Upper lobe of right lung (tissue), 1 donor: ENCODE measurements at regions not wholly inside any gene's neighbourhood (a gene's known extent, or its start where the extent isn't known, plus 50 kb on each side); places are given as distances from the start of the nearest gene placed in this dataset.

Experiments used
- ATAC-seq: fragments of 200-7000 bp; cut with Tn5 transposase; one replicate; pipeline ENCODE4 v1.9.1; 2020; ENCODE audit warnings: mild to moderate bottlenecking, moderate library complexity
- DNase-seq: peaks from one replicate; pipeline ENCODE4 v3.0.0-alpha.2; 2020
- H3K27ac ChIP-seq: fragments of 200-600 bp; one replicate; pipeline ENCODE4 v1.8.0; 2022
- H3K27me3 ChIP-seq: fragments of 200-600 bp; one replicate; pipeline ENCODE4 v1.8.0; 2022; ENCODE audit warnings: mild to moderate bottlenecking
- H3K36me3 ChIP-seq: fragments of 200-600 bp; one replicate; pipeline ENCODE4 v1.8.0; 2022
- H3K4me1 ChIP-seq: fragments of 200-600 bp; one replicate; pipeline ENCODE4 v1.8.0; 2022
- H3K4me3 ChIP-seq: fragments of 200-600 bp; one replicate; pipeline ENCODE4 v1.8.0; 2022; ENCODE audit warnings: mild to moderate bottlenecking
- H3K9me3 ChIP-seq: fragments of 200-600 bp; one replicate; pipeline ENCODE4 v1.8.0; 2022
- intact Hi-C: fragments of 100-400 bp; cut with DNase I; formaldehyde crosslinking; loops from one replicate; pipeline ENCODE4 v1.11.0; 2022
- TF ChIP-seq, protein P1 (sequence below): fragments of 200-600 bp; IDR thresholded peaks from one replicate; pipeline ENCODE4 v1.8.0; 2022; ENCODE audit warnings: antibody characterized with exemption
- donor health status: DM: no; HTN: yes; CAD: no; lungs with severe emphysema.

DNA sequence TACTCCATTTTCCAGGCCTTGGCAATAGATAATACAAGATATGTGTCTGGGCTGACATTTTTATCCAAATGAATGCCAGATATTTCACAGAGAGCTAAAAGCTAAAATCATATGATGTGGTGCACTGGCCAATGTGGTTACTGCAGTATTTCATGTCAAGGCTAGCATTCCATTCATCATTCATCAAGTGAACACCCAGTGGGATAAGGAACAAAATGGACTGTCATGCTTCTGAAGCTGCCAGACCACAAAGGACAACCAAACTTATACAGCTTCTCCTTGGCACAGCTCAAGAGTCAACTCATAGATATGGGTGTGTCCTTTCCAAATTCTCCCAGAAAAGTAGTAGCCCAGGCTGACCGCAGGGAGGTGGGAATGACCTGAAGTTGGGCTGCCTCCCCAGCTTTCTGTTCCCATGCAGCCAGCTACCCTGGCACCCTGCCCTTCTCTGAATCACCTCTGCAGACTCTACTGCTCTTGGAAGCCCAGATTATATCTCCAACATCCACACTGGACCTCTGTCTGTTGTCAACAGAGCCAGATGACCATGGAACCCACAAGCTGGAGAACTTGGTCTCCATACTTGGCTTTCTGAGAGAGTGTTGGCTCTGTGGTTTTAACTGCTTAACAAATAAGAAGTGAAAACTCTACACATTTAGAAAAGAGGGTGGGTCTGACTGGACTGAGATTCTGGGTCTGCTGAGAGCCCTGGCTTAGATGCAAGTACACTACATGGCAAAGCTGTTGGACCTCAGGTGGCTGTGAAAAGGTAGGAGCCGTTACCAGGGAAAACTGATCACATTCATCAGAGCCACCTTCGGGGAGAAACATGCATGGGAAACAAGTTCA is 122.8 kb downstream of the ALDH8A1 start:
- intact Hi-C loops = no loop called here
- ATAC-seq = peak; percentile 22

DNA sequence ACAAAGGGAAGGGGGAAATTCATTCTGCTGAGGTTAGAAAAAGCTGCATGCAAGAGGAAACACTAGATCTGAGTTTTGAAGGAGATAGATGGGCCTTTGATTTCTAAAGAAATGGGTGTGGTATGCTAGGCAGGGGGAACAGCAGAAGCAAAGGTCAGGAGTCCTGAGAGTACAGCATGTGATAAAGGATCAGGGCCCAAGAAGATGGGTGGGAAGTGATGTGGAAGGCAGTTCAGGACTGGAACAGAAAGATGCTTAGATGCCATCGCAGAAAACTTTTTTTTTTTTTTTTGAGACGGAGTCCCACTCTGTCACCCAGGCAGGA is 126.2 kb downstream of the ALDH8A1 start:
- H3K4me3 ChIP-seq = no peak overlapping the region
- TF ChIP-seq, protein P1, sequence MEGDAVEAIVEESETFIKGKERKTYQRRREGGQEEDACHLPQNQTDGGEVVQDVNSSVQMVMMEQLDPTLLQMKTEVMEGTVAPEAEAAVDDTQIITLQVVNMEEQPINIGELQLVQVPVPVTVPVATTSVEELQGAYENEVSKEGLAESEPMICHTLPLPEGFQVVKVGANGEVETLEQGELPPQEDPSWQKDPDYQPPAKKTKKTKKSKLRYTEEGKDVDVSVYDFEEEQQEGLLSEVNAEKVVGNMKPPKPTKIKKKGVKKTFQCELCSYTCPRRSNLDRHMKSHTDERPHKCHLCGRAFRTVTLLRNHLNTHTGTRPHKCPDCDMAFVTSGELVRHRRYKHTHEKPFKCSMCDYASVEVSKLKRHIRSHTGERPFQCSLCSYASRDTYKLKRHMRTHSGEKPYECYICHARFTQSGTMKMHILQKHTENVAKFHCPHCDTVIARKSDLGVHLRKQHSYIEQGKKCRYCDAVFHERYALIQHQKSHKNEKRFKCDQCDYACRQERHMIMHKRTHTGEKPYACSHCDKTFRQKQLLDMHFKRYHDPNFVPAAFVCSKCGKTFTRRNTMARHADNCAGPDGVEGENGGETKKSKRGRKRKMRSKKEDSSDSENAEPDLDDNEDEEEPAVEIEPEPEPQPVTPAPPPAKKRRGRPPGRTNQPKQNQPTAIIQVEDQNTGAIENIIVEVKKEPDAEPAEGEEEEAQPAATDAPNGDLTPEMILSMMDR = no peak
- no peaks in the 10 kb centered on the region for H3K27me3 ChIP-seq
- H3K36me3 ChIP-seq = no peaks in the 10 kb centered on the region
- ATAC-seq (no peak), DNase-seq (no peak)
- H3K27ac ChIP-seq = no peak overlapping the region
- no peaks in the 10 kb centered on the region for H3K9me3 ChIP-seq
- peaks cover 3% of the 10 kb centered on the region for H3K4me1 ChIP-seq
- intact Hi-C loops = loop anchor here (5.0 kb wide), 1 partner anchor 651 kb away; no protein-coding TSS in a partner anchor

More for the DNA sequence above, 122.8 kb downstream of the ALDH8A1 start:
- no peaks in the 10 kb centered on the region for H3K27me3 ChIP-seq
- TF ChIP-seq, protein P1 = no peak
- H3K4me1 ChIP-seq = no peaks in the 10 kb centered on the region
- no peaks in the 10 kb centered on the region for H3K9me3 ChIP-seq
- no peak for DNase-seq
- no peak overlapping the region for H3K4me3 ChIP-seq
- no peaks in the 10 kb centered on the region for H3K36me3 ChIP-seq
- no peak overlapping the region for H3K27ac ChIP-seq

DNA sequence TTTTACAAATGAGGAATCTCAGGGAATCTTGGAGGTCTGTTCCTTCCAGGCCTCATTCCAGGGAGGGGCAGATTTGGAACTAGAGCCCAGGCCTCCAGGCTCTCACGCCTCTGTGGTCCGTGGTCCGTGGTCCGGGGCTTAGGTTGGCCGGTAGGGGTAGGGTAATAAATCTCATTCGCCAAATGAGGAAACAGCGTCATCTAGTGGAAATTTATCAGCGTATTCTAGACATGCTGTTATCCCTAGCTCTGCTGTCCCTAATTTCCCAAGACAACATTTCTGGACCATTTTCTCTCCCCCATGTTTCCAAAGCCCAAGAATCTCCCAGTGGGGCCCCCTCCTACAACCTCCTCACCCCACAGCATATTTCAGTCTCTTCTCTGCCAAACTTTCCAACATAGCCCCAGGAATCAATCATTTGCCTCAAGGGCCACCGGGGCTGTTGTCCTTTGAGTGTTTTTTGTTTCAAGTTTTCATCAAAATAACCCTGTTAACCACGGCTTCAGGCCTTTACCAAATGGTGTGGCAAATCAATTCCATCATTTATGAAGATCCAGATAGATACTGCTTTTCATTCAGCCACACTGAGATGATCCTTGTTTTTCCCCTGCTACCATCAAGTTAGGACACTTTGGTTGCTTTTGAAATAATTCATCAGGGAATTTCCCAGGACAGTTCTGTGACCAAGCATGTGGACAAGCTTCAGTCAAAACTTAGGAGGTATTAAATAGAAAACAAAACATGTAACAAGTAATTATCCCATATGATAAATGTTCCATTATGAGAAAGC is 126.8 kb downstream of the ALDH8A1 start:
- H3K27ac ChIP-seq = no peak overlapping the region
- no peaks in the 10 kb centered on the region for H3K9me3 ChIP-seq

DNA sequence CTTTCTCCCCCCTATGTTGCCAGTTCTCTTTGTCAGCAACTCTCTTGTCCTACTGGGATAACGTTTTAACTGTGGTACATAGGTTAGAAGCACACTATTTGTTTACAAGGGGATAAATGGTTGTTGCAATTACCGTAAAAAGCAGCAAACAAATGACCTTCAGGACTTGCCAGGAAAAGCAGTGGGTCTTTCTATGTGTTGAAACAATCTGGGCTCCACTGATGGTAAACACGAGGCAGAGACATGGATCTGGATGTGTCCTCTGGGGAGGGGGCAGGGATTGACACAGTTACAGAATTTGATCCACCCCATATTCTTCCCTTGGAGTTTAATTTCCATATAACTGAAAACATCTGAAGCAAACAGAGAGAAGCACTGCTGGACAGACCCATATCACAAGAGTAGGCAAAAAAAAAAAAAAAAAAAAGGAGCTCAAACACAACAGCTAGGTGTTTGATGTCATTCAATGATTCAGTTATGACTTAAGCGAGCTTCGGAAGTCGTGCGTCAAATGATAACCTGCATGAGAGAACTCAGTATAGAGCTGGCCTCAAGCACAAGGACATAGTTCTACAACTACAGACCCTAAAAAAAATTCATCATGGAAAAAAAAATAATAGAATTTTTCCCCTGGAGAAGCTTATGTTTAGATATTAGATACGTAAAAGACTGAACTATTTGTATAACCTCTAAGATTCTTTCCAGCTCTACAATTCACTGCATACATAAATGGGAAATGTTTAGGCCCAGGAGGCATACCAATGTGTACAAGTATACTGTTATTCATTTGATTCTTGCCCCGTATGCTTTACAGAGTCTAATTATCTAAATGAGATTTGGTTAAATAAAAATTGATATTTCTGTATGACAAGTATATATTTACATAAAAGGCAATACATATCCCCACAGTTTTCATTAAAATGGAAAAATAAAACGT is 127.7 kb downstream of the ALDH8A1 start:
- Histone ChIP-seq H3K9me3 (no peaks in the 10 kb centered on the region), H3K36me3 (no peaks in the 10 kb centered on the region), H3K4me1 (peaks cover 3% of the 10 kb centered on the region), H3K4me3 (no peak overlapping the region), H3K27ac (no peak overlapping the region), H3K27me3 (no peaks in the 10 kb centered on the region)
- no peak for ATAC-seq
- DNase-seq = no peak
- intact Hi-C loops = loop anchor here (5.0 kb wide), 1 partner anchor 650 kb away; no protein-coding TSS in a partner anchor
- TF ChIP-seq, protein P1 = no peak

More for the DNA sequence above, 126.8 kb downstream of the ALDH8A1 start:
- peaks cover 3% of the 10 kb centered on the region for H3K4me1 ChIP-seq
- H3K36me3 ChIP-seq = no peaks in the 10 kb centered on the region
- ATAC-seq (peak; percentile 96), DNase-seq (peak; percentile 65)
- TF ChIP-seq, protein P1 = peak; percentile 77
- no peak overlapping the region for H3K4me3 ChIP-seq
- intact Hi-C loops = loop anchor here (5.0 kb wide), 1 partner anchor 651 kb away; no protein-coding TSS in a partner anchor
- no peaks in the 10 kb centered on the region for H3K27me3 ChIP-seq

DNA sequence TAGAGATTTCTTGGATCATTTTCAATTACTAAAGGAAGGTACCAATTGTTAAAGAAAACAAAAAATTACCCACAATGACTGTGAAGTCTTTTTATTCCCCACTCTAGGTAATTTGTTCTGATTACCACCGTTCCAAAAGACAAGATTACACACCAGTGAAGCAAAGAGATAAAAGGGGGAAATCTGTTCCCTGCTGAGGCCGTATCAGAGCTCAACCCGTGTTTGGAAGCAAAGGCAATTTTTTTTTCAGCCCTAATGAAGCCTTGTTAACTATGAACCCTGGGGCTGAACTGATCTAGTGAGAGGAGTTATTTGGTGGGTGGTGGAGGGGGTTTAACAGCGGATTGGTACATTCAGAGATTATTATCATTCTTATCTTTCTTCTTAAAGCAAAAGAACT is 128.5 kb downstream of the ALDH8A1 start:
- TF ChIP-seq, protein P1 = no peak
- Histone ChIP-seq H3K4me3 (no peak overlapping the region), H3K4me1 (peaks cover 3% of the 10 kb centered on the region), H3K36me3 (no peaks in the 10 kb centered on the region), H3K27me3 (no peaks in the 10 kb centered on the region), H3K9me3 (no peaks in the 10 kb centered on the region), H3K27ac (no peak overlapping the region)
- DNase-seq (no peak), ATAC-seq (no peak)
- intact Hi-C loops = loop anchor here (5.0 kb wide), 1 partner anchor 649 kb away; no protein-coding TSS in a partner anchor
